NCI-H345 (cell line): ENCODE measurements at regions not wholly inside any gene's neighbourhood (a gene's known extent, or its start where the extent isn't known, plus 50 kb on each side); places are given as distances from the start of the nearest gene placed in this dataset.
"Not testable (repeated sequence)": the region's sequence is repeated elsewhere in the genome, so short reads cannot be mapped to it uniquely, and the experiment has no call there.

Experiments
- DNase-seq: peaks from one replicate; lab custom pipeline; 2025; lab: John Stamatoyannopoulos, UW

GRCh38 chr6:104506429-104506828 lies 353.3 kb downstream of the HACE1 start:
- no peak for DNase-seq

GRCh38 chr6:104505838-104506237 lies 353.9 kb downstream of the HACE1 start:
- DNase-seq, result peak; percentile 11

- no peak for DNase-seq
Measured at GRCh38 chr6:104500265-104500664, 359.5 kb downstream of the HACE1 start.

- no peak for DNase-seq
Measured at GRCh38 chr6:104486035-104486434, 373.7 kb downstream of the HACE1 start.

GRCh38 chr6:104484626-104485025 lies 375.1 kb downstream of the HACE1 start:
- peak; percentile 66 for DNase-seq

GRCh38 chr6:104484191-104484590 lies 375.5 kb downstream of the HACE1 start:
- no peak for DNase-seq

GRCh38 chr6:104483225-104483834 lies 376.4 kb downstream of the HACE1 start:
- no peak for DNase-seq

- no peak for DNase-seq
Measured at GRCh38 chr6:104477569-104477968, 382.1 kb downstream of the HACE1 start.

- no peak for DNase-seq
Measured at GRCh38 chr6:104473021-104473429, 386.7 kb downstream of the HACE1 start.

- peak; percentile 85 for DNase-seq
Measured at GRCh38 chr6:104472021-104472901, 387.5 kb downstream of the HACE1 start.

- DNase-seq, result no peak
Measured at GRCh38 chr6:104466306-104466705, 393.4 kb downstream of the HACE1 start.

GRCh38 chr6:104462811-104463599 lies 396.7 kb downstream of the HACE1 start:
- DNase-seq, result no peak

- no peak for DNase-seq
Measured at GRCh38 chr6:104460738-104461483, 398.8 kb downstream of the HACE1 start.

- DNase-seq, result no peak
Measured at GRCh38 chr6:104459543-104459942, 400.2 kb downstream of the HACE1 start.

- no peak for DNase-seq
Measured at GRCh38 chr6:104449918-104450317, 409.8 kb downstream of the HACE1 start.

- not testable (repeated sequence) for DNase-seq
Measured at GRCh38 chr6:104446101-104447080, 413.3 kb downstream of the HACE1 start.

- no peak for DNase-seq
Measured at GRCh38 chr6:104434519-104434918, 425.2 kb downstream of the HACE1 start.

GRCh38 chr6:104431096-104431495 lies 428.6 kb downstream of the HACE1 start:
- DNase-seq, result no peak

- no peak for DNase-seq
Measured at GRCh38 chr6:104428184-104428583, 431.5 kb downstream of the HACE1 start.

- no peak for DNase-seq
Measured at GRCh38 chr6:104423691-104424090, 436.0 kb downstream of the HACE1 start.

GRCh38 chr6:104421650-104422049 lies 438.1 kb downstream of the HACE1 start:
- DNase-seq, result no peak
